HG03432 (cell line): ENCODE measurements at regions not wholly inside any gene's neighbourhood (a gene's known extent, or its start where the extent isn't known, plus 50 kb on each side); places are given as distances from the start of the nearest gene placed in this dataset.
"Not testable (repeated sequence)": the region's sequence is repeated elsewhere in the genome, so short reads cannot be mapped to it uniquely, and the experiment has no call there.

Source experiments
- ATAC-seq: cut with Tn5 transposase; IDR thresholded peaks from one replicate; pipeline ENCODE4 v1.9.1; 2021; ENCODE audit warnings: mild to moderate bottlenecking, moderate library complexity; ENCODE audit not compliant: unreplicated experiment

DNA sequence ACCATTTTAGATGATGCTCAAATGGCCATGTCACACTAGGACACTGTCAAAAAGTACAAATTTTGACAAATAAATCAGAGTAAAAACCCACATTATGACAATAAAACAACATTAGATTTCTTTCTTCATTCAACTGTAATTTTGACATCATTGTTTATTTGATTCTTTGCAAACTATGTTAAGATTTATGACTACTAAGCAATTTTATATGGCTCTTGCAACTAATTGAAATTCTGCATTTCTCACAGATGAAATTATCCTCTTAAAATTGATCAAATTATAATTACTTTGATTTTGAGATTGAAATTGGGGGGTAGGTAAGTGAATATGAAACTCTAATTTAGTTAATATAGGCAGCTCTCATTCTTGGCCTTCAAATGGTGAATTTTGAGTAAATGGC is 59.8 kb downstream of the ATOH1 start:
- ATAC-seq, result no peak

DNA sequence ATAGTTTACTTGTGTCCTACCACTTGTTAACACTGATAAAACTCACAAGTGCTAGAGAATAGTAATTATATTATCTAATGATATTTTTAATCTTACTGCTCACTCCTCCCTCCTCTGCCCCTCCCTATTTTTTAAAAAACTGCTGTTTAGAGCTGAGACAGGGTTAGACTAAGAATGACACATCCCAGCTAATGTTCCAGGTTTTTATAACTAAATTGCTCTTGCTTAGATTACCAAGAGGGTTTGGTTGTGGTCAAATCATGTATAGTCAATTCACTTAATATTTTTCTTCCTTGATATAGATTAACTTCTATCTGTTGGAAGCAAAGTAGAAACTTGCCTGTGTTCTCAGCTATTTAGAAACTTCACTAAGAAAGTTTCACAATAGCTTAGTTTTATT is 60.2 kb downstream of the ATOH1 start:
- no peak for ATAC-seq

DNA sequence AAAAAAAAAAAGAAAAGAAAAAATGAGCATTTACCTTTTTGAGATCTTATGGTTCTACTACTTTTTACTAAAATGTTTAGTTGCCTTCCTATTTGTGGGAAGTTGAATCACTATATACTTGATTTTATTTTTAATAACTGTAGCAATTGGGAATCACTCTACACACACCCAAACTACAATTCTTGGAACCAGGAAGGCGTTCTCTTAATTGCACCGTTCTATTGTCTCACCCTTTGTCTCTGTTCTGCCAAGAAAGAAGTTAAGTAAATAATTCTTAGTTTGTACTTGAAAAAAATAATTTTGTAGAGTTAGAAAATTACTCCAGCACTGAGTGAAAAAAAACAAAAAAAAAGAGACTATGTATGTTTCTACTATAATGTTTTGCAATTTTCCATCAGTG is 62.7 kb downstream of the ATOH1 start:
- no peak for ATAC-seq

DNA sequence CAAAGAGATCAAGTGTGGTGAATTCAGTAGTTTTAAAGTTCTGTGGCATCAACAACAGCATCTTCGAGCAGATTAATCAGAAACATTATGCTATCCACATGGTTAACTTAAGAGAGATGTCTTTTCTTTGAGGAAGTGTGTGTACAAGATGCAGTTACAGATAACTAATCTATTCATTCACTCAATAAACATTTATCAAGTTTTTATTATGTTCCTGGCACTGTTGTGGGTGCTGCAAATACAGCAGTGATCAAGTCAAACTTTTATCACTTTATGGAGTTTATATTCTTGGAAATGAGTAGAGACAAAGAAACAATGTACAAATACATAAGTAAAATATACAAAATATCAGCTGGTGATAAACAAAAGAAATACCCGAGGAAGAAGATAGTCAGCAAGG is 66.4 kb downstream of the ATOH1 start:
- no peak for ATAC-seq

DNA sequence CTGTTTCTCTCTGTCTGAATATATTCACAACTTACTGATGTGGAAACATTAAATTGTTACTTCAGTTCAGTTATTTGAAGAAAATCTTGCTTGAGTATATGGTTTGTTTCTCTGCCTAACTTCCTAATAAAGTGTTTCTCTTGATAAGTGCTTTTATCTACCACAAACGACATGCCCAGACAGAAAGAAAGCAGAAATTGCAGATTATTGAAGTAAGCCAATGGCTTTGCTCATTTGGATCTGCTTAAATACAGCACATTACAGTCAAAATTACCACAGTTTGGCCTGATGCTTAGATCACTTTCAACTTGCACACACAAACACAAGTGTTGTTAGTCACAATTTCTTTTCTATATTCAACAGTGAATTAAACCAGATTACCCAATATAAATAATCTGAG is 68.0 kb downstream of the ATOH1 start:
- no peak for ATAC-seq

DNA sequence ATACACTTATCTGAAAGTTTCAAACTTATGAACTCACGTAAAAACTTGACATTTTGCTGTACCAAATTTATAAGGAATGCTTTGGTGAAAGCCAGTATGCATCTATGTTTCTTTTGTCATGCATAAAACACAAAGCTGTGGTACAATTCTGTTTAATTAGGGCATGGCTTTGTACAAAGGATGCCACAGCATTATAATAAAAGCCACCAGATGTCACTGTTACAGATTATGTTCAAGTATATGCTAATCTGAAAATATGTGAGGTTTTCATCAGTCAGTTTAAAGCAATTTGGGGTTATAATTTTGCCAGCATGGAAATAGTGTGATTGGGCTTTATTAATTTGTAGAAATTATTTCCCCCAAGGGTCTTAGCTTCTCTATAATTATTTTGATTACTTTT is 69.0 kb downstream of the ATOH1 start:
- peak; percentile 80 for ATAC-seq

DNA sequence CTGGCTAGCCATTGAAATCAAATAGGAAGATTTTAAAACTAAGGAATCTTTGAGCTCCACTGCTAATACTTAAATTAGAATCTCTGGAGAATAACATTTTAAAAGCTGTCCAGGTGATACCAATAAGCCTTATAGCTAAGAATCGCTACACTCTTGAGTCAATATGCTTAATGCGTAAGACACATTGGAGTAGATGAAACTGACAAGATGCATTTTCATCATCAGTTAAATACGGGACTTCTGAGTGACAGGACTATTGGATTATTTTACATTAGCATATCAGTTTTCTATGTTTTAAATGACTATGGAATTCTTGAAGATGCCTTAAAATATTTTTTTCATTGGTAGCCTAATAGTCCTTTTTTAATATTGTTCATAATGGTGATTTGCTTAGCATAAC is 80.2 kb downstream of the ATOH1 start:
- ATAC-seq, result no peak

DNA sequence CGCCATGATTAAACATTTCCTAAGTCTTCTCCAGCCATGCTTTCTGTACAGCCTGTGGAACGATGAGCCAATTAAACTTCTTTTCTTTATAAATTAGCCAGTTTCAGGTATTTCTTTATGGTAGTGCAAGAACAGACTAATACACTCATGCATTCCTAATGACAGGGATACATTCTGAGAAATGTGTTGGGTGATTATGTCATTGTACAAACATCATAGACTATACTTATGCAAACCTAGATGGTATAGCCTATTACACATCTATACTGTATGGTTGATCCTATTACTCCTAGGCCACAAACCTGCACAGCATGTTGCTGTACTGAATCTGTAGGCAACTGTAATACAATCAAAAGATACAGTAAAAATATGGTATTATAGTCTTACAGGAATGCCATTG is 83.1 kb downstream of the ATOH1 start:
- no peak for ATAC-seq

DNA sequence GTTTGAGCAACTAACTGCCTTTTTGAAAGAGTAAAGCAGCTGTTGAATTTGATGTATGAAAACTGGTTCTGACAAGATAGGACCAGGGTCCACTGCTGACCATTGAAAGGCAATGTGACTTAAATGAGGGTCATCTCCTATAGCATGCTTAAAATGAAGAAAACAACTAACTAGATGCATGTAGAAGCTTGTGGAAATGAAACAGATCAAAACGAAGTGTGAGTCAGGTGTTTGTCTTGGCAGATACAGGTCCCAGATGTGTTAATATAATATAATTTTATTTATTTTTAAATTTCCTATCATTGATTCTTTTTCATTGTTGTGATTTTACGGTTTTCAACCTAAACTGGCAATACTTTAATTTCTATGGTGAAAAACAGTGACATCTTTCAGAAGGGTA is 83.6 kb downstream of the ATOH1 start:
- no peak for ATAC-seq

DNA sequence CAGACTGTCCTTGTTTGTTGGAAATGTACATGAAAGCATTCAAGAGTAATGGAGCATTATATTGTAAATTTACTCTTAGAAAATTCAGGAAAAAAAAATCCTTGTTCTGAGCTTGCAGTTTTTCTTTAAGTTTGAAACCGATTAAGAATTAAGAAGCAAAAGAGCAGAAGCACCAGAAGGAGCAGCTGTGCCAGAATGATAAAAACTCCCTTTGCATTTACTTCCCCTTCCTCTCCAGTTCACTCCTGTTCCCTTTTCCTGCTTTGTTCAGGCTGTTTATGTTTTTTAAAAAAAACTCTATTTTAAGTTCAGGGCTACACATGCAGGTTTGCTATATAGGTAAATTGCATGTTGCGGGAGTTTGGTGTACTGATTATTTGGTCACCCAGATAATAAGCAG is 90.3 kb downstream of the ATOH1 start:
- ATAC-seq, result no peak

DNA sequence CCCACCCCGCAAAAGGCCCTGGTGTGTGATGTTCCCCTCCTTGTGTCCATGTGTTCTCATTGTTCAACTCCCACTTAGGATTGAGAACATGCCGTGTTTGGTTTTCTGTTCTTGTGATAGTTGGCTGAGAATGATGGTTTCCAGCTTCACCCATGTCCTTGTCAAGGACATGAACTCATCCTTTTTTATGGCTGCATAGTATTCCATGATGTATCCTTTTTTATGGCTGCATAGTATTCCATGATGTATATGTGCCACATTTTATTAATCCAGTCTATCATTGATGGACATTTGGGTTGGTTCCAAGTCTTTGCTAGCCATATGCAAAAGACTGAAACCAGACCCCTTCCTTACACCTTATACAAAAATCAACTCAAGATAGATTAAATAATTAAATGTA is 95.0 kb downstream of the ATOH1 start:
- not testable (repeated sequence) for ATAC-seq

DNA sequence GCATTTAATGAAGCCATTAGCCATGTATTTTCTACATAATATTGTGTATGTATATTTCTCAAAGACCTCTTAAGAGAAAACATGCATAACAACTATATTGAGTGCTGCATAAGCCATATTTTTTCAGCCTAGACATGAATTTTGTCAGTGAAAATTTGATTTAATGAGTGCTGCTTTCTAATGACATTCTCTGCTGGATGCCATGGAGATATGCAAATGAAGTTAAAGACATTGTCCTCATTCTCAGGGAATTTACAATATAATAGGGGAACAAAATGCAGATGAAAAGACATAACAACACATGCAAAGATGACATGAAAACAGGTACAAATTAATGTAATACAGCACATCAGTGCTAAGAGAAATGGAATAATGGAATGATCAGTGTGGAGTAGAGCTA is 118.7 kb downstream of the ATOH1 start:
- no peak for ATAC-seq

DNA sequence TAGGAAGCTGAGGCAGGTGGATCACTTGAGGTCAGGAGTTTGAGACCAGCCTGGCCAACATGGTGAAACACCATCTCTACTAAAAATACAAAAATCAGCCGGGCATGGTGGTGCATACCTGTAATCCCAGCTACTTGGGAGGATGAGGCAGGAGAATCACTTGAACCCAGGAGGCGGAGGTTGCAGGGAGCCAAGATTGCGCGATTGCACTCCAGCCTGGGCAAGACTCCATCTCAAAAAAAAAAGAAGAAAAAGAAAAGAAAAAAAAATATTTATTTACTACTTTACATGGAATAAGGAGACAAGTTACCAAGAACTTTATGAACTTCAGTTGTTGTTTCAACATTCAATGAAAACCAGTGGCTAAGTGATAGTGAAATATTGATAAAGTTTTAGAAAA is 121.7 kb downstream of the ATOH1 start:
- not testable (repeated sequence) for ATAC-seq

DNA sequence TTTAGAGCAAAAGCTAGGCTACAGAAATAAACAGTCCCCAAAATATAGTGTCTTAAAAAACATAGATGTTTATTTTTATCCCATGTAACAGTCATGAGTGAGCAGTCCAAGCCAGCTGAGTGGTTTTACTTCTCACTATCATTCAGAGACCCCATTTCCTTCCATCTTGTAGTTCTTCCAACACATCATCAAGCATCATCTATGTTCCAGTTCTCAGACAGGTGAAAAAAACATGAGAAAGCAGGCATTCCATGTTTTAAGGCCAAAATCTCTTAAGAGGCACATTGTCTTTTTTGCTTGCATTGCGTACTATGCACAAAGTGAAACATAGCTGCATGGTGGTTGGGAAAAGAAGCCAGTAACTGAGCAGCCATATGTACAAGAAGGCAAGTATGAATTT is 128.6 kb downstream of the ATOH1 start:
- ATAC-seq, result no peak

DNA sequence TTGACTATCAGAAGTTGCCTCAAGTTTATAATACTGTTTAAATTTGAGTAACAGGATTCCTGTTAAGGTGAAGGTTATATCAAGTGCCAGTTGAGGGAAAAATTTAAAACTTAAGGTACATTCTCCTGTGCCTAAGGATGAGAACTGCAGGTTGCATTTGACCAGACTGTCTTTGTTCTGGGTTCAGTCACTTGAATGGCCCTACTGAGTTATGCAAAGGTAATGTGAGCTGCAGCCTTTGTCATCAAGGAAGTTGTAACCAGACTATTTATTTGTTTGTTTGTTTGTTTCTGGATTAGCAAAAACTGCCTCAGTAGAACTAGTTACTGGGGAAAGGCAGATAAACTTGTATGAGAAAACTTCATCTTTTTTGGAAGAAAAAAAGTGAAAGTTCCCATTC is 131.9 kb downstream of the ATOH1 start:
- ATAC-seq, result no peak

DNA sequence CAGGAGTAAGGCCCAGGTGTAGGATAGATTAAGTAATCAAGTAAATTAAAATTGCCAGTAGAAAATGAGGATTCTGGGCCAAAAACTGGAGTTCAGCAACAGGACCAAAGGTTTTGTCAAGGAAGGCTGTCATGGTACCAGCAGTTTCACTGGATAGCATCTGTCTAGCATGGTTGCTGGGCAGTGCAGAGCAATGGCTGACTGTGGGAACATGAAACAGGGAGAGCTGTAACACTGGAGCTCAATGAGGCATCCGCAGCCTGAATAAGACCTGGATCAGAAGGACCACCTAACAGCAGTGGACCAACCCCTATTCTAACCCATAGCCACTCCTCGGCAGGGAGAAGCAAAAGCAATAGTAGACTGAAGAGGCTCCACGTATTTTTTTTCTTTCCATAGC is 132.4 kb downstream of the ATOH1 start:
- ATAC-seq, result no peak

DNA sequence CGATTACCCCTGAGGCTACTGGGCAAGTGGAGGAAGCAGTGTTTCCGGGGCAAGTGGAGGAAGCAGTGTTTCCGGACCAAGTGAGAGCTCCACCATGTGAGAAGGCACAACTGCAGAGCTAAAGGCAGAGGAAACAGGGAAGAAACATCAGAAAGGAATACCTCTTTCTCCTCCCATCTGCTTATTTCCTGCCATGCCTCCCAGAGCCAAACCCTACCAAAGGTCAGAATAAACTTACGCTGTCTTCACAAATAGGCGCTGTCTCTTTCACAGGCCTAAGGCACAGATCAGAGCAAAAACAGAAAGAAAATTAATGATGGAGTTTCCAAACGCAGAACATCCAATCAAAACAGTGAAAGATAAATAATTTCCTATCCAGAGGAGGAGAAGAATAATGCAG is 153.0 kb downstream of the ATOH1 start:
- ATAC-seq, result no peak

DNA sequence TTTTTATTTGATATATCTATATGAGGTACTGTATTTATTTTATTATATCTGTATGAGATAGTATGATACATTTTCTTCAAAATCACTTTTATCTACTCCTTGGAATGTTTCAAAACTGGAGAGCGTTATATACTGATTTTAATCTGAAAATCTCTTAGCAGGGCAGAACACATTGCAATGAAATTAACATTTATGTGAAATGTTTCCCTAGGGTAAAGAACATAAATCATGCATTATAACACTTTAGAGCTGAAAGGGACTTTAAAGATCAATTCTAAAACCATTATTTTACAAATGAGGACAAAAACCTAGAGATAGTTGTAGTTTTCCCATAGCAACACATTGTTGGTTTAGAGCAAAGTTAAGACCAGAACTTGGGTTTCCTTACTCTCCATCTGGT is 153.7 kb downstream of the ATOH1 start:
- ATAC-seq, result no peak

DNA sequence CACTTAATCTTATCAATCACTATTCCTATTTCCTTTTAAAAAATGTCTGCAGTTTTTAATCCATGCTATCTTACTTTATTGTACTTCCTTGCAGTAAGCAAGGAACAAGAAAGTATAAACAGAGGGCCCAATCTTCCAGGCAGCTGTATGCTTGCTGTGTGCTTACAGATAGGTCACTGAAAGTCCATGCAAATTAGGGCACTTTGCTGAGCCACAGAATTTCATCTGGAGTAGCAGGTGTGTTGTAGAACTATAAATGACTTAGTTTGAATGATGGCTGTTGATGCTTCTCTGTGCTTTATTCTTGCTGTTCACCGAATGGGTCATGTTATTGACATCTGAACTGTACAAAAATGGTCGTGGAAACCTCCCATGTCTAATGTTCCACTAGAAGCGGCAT is 154.6 kb downstream of the ATOH1 start:
- ATAC-seq, result peak; percentile 96

DNA sequence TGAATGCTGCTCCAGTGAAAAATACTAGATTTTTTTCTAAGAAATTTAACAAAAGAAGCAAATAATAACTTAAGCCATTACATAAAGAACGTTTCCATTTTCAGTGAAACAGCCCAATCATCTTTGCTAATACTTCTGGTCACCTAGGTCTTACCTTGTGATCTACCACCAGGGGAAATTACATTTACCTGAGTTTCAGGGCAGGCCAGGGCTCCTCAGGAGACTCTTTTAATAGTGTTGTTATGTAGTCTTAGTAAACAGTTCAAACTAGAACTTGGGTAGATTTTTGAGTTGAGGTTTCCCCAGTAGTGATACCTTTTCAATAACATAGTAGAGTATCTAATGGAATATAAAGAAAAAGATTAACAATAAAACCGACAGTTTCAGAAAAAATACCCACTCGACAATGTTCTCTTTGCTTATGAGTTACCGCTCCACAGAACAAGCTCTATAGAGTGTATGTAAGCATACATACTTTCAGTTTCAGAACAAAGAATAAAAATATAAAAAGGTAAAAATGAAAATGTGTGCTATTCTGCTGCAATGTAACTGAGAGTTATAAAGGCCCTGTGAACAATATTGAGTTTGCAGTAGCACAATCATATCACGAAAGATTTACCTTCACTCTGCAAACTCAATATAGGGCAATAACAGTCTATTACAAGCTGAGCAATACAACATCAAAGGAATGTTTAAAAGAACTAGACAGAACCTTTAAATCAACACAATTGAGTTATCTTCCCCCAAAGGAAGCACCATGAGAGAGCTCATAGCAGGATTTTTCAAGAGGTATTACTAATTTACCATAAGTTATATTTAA is 165.8 kb downstream of the ATOH1 start:
- no peak for ATAC-seq

DNA sequence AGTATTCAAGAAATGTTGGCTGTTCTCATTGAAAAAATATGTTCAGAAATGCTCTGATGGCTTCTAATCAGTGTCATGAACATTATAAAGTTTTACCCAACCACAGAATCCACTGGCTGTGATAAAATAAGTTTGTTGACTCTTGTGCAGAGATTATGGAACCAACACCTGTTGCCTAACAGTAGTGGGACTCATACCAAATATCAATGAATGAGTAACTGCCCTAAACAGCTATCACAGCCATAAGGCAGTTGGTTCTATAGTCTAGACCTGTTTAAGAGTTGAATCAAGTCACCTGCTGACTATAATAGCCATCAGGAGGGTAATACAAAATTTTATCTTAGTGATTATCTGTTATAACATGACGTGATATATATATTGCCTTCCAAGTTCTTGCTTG is 168.3 kb downstream of the ATOH1 start:
- ATAC-seq, result no peak

DNA sequence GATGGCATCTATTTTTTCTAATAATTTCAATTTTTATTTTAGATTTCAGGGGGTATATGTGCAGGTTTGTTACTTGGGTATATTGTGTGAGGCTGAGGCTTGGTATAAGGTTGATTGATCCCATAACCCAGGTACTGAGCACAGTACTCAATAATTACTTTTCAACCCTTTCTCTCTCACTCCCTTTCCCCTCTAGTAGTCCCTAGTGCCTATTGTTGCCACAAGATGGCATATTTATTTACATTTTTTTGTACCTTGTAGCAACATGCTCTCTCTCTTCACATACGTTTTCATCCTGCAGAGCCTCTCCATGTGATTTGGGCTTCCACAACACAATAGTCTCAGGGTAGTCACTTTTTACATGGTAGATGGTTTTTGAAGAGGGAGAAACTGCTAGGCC is 172.0 kb downstream of the ATOH1 start:
- ATAC-seq, result no peak

DNA sequence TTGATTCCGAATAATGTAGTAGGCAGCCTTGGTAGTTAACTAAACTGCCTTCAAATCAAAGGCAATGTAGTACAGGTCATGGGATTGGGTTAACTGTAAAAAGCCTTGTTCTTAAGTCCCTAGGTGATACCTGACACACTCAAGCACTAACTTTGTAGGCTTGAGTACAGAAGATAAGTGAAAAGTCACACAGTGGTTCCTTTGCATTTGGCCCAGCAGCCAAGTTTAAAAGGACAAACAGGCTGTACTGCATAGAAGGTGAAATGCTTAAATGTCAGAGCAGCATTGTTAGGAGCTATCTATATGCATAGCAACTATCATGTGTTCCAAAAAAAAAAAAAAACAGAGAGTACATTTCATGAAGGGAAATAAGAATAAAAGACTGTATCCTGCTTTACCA is 178.4 kb downstream of the ATOH1 start:
- no peak for ATAC-seq
